ENCODE measurements at regions not wholly inside any gene's neighbourhood (a gene's known extent, or its start where the extent isn't known, plus 50 kb on each side); places are given as distances from the start of the nearest gene placed in this dataset.

DNA sequence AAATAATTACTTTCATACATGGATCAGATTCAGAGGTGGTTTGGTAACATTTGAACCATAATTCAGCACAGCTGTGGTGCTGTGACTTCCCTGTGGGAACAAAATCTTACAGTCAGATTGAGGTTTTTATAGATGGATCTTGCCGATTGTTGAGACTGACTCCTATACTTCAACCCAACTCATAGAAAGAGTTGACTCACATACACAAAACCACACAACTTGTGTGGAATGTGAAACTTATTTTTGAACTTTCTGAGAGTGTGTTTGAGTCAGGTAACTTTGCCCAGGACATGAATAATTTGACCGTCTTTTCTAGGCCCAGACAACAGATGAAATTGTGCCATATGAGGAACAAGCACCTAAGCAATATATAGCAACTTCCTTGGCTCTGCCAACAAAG, 1152.4 kb upstream of the AMELY start:
- TF ChIP-seq, protein P1, sequence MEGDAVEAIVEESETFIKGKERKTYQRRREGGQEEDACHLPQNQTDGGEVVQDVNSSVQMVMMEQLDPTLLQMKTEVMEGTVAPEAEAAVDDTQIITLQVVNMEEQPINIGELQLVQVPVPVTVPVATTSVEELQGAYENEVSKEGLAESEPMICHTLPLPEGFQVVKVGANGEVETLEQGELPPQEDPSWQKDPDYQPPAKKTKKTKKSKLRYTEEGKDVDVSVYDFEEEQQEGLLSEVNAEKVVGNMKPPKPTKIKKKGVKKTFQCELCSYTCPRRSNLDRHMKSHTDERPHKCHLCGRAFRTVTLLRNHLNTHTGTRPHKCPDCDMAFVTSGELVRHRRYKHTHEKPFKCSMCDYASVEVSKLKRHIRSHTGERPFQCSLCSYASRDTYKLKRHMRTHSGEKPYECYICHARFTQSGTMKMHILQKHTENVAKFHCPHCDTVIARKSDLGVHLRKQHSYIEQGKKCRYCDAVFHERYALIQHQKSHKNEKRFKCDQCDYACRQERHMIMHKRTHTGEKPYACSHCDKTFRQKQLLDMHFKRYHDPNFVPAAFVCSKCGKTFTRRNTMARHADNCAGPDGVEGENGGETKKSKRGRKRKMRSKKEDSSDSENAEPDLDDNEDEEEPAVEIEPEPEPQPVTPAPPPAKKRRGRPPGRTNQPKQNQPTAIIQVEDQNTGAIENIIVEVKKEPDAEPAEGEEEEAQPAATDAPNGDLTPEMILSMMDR (IDR thresholded peaks at IDR 0.05; ENCODE audit: low read length), result no peak
- TF ChIP-seq EZH2 (IDR thresholded peaks at IDR 0.05; ENCODE audit: borderline replicate concordance, low read length), result no peak
